HepG2 (cell line): ENCODE measurements at regions not wholly inside any gene's neighbourhood (a gene's known extent, or its start where the extent isn't known, plus 50 kb on each side); places are given as distances from the start of the nearest gene placed in this dataset.

Experiments
- ATAC-seq: fragments of 200-7000 bp; cut with Tn5 transposase; 3 replicates; pipeline ENCODE4 v1.9.1; 2020; ENCODE audit warnings: mild to moderate bottlenecking, moderate library complexity
- BruUV-seq: library from RNA; stranded (reverse); fragments of 400-500 nt; replicated peaks from 2 replicates; lab custom pipeline; 2021; lab: Mats Ljungman, UMichigan
- CTCF ChIA-PET: fragments of 300-600 bp; formaldehyde crosslinking; extraction: SDS; loops from one replicate; lab custom pipeline; 2021; ENCODE audit warnings: low total read pairs, inconsistent platforms, low intra/inter-chr PET ratio; lab: Yijun Ruan, JAX
- POLR2A ChIA-PET: fragments of 350-600 bp; sonication (Branson Sonifier 250); formaldehyde crosslinking; loops from one replicate; lab custom pipeline; 2020; ENCODE audit warnings: antibody characterized with exemption, inconsistent platforms; lab: Yijun Ruan, JAX
- DNase-seq: peaks from one replicate; pipeline ENCODE4 v3.0.0-alpha.2; 2015; ENCODE audit warnings: low spot score
- FAIRE-seq: peaks from 3 replicates; lab custom pipeline; 2011; peaks lifted over from hg19 to GRCh38; lab: Jason Lieb, UNC
- H2AFZ ChIP-seq: one replicate; pipeline ENCODE4 v1.6.1; 2011; ENCODE audit warnings: low read length, inconsistent platforms
- H3K27ac ChIP-seq: fragments of 300-600 bp; 3 replicates; pipeline ENCODE4 v1.8.0; 2011; ENCODE audit warnings: mixed run types, mild to moderate bottlenecking, mixed read lengths, low read length, inconsistent platforms; ENCODE audit not compliant: insufficient read depth; ENCODE audit errors: extremely low read length
- H3K27me3 ChIP-seq, 2 experiments: fragments of 200-600 bp in 1 of 2; 2 replicates in 1 of 2; 3 replicates in 1 of 2; pipeline versions ENCODE4 v1.6.0 to v1.8.0; 2011; ENCODE audit warnings: low read length in 2 of 2, mild to moderate bottlenecking in 2 of 2, moderate library complexity in 2 of 2, inconsistent platforms in 1 of 2; ENCODE audit not compliant: insufficient read depth in 2 of 2, control insufficient read depth in 1 of 2
- H3K36me3 ChIP-seq, 2 experiments: fragments of 200-600 bp in 1 of 2; replicated peaks in 1 of 2; 2 replicates in 1 of 2; 3 replicates in 1 of 2; pipeline versions ENCODE4 v1.5.1 to v1.8.0; 2011; ENCODE audit warnings: low read length in 2 of 2, inconsistent platforms in 1 of 2; ENCODE audit not compliant: insufficient read depth in 2 of 2, control insufficient read depth in 1 of 2
- H3K4me1 ChIP-seq: 2 replicates; pipeline ENCODE4 v1.5.1; 2012; ENCODE audit warnings: low read length, inconsistent platforms; ENCODE audit not compliant: insufficient read depth
- H3K4me2 ChIP-seq: 2 replicates; pipeline ENCODE4 v1.6.0; 2011; ENCODE audit warnings: low read depth, low read length, inconsistent platforms
- H3K4me3 ChIP-seq, 3 experiments: fragments of 200-600 bp in 1 of 3; sonication (generic), shearing (Covaris generic) in 1 of 3; replicated peaks in 1 of 3; 2 replicates each; pipeline ENCODE4 v1.5.1; 2011 to 2016; ENCODE audit warnings: low read length in 3 of 3, inconsistent platforms in 2 of 3, low read depth in 2 of 3, mild to moderate bottlenecking in 2 of 3, control low read depth in 1 of 3, mixed read lengths in 1 of 3; ENCODE audit not compliant: insufficient read depth in 1 of 3
- H3K79me2 ChIP-seq: one replicate; pipeline ENCODE4 v1.6.1; 2011; ENCODE audit warnings: low read length, inconsistent platforms; ENCODE audit not compliant: insufficient read depth
- H3K9ac ChIP-seq: 2 replicates; pipeline ENCODE4 v1.6.0; 2011; ENCODE audit warnings: mild to moderate bottlenecking, low read depth, low read length, inconsistent platforms; ENCODE audit not compliant: insufficient read depth
- H3K9me3 ChIP-seq: 2 replicates; pipeline ENCODE4 v1.5.1; 2012; ENCODE audit warnings: mild to moderate bottlenecking, low read length
- H4K20me1 ChIP-seq: 2 replicates; pipeline ENCODE4 v1.6.0; 2011; ENCODE audit warnings: inconsistent platforms, mild to moderate bottlenecking, low read length, moderate library complexity; ENCODE audit not compliant: insufficient read depth
- ERF ChIP-seq: IDR thresholded peaks from 2 replicates; pipeline ENCODE4 v1.6.1; 2018; ENCODE audit warnings: missing biosample characterization, missing genetic modification reagents
- FLYWCH1 ChIP-seq: sonication (generic); formaldehyde crosslinking; IDR thresholded peaks from 2 replicates; pipeline ENCODE4 v1.8.1; 2023; ENCODE audit warnings: mild to moderate bottlenecking, missing genetic modification reagents
- KDM1A ChIP-seq: IDR thresholded peaks from 2 replicates; pipeline ENCODE4 v1.6.1; 2016; ENCODE audit warnings: missing compliant biosample characterization
- MBD4 ChIP-seq: IDR thresholded peaks from 2 replicates; pipeline ENCODE4 v1.6.1; 2012; ENCODE audit warnings: low read length, inconsistent platforms, borderline replicate concordance
- ZBTB25 ChIP-seq: IDR thresholded peaks from 2 replicates; pipeline ENCODE4 v1.6.1; 2018; ENCODE audit warnings: missing genetic modification reagents
- ZBTB38 ChIP-seq: sonication (generic); formaldehyde crosslinking; IDR thresholded peaks from 2 replicates; pipeline ENCODE4 v1.5.1; 2020; ENCODE audit warnings: mild to moderate bottlenecking, missing genetic modification reagents
- ZMYM3 ChIP-seq: sonication (generic); formaldehyde crosslinking; IDR thresholded peaks from 2 replicates; pipeline ENCODE4 v1.5.1; 2020; ENCODE audit warnings: mild to moderate bottlenecking, missing genetic modification reagents
- ZNF260 ChIP-seq: sonication (generic); formaldehyde crosslinking; IDR thresholded peaks from 2 replicates; pipeline ENCODE4 v1.4.0; 2020; ENCODE audit warnings: missing genetic modification reagents, low read depth, mild to moderate bottlenecking, borderline replicate concordance
- ZNF7 ChIP-seq: IDR thresholded peaks from 2 replicates; pipeline ENCODE4 v1.6.1; 2016; ENCODE audit warnings: missing biosample characterization, missing genetic modification reagents
- WGBS: methylation state at CpG from one replicate; pipeline ENCODE4 v1.1.6; 2017; ENCODE audit warnings: low lambda C conversion rate; 5-methylcytosine and 5-hydroxymethylcytosine counted together
- in situ Hi-C: cut with HindIII; loops from 2 replicates; pipeline ENCODE4 v1.10.0; 2017; ENCODE audit warnings: low pct_unique_long_range_greater_than_20kb; ENCODE audit not compliant: extremely low pct_ligation_motif_present
- intact Hi-C: fragments of 100-400 bp; cut with micrococcal nuclease; formaldehyde crosslinking; loops from one replicate; pipeline ENCODE4 v1.10.0; 2022; ENCODE audit not compliant: unreplicated experiment
- TF ChIP-seq, protein P1 (sequence below): IDR thresholded peaks from 2 replicates; pipeline ENCODE4 v1.6.1; 2016

- in situ Hi-C loops = loop anchor here (10.0 kb wide), 1 partner anchor 832 kb away; no protein-coding TSS in a partner anchor
- Histone ChIP-seq H3K27me3 (no peaks in the 10 kb centered on the region), H3K4me2 (no peak overlapping the region), H3K27ac (no peak overlapping the region), H3K4me1 (no peaks in the 10 kb centered on the region), H4K20me1 (no peaks in the 10 kb centered on the region), H3K36me3 (no peaks in the 10 kb centered on the region), H3K4me3 (no peak overlapping the region), H3K9me3 (no peaks in the 10 kb centered on the region)
- no peak for ATAC-seq
- POLR2A ChIA-PET = no interaction called here
- BruUV-seq = no TSS peak
- TF ChIP-seq ZMYM3 (CRISPR knock-in tag) (no peak), ZBTB38 (no peak), ZBTB25 (CRISPR knock-in tag) (no peak), ZNF7 (CRISPR knock-in tag) (no peak), ZNF260 (CRISPR knock-in tag) (no peak), ERF (CRISPR knock-in tag) (no peak), KDM1A (no peak), FLYWCH1 (CRISPR knock-in tag) (no peak), MBD4 (no peak)
- TF ChIP-seq, protein P1, sequence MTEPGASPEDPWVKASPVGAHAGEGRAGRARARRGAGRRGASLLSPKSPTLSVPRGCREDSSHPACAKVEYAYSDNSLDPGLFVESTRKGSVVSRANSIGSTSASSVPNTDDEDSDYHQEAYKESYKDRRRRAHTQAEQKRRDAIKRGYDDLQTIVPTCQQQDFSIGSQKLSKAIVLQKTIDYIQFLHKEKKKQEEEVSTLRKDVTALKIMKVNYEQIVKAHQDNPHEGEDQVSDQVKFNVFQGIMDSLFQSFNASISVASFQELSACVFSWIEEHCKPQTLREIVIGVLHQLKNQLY (CRISPR knock-in tag) = no peak
- TF ChIP-seq, all 625 proteins: peak for 0
- FAIRE-seq (no peak), DNase-seq (no peak)
- no peak overlapping the region for H3K9ac ChIP-seq
- no peak overlapping the region for H2AFZ ChIP-seq
- WGBS = 5% methylated on average over 1 of the region's 1 CpG
- intact Hi-C loops = no loop called here
- no peaks in the 10 kb centered on the region for H3K79me2 ChIP-seq
- CTCF ChIA-PET = no interaction called here
Observed at GRCh38 chr2:198652461-198652860, 805.3 kb downstream of the SATB2 start.
